HG03039 (cell line): ENCODE measurements at regions not wholly inside any gene's neighbourhood (a gene's known extent, or its start where the extent isn't known, plus 50 kb on each side); places are given as distances from the start of the nearest gene placed in this dataset.

Experiments
- ATAC-seq: cut with Tn5 transposase; IDR thresholded peaks from one replicate; pipeline ENCODE4 v1.9.1; 2021; ENCODE audit warnings: mild to moderate bottlenecking, moderate library complexity; ENCODE audit not compliant: unreplicated experiment

DNA sequence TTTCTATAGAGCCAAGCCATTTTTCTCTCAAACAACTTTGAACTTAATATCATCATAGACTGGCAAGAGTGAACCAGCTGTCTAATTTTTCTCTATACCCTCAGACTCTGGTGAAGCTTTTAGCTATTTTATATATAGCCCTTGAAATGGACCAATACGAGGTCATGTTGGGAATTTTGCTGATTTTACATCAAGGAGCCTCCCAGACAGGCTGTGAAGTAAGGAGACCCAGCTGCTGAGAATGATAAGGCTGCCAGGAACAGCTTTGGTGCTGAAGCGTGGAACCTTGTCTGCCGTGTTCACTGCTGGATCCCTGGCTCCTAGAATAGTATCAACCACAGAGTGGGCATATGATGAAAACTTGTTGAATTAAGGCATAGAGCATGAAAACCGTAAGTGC lies 326.2 kb upstream of the NAV3 start:
- ATAC-seq = no peak

DNA sequence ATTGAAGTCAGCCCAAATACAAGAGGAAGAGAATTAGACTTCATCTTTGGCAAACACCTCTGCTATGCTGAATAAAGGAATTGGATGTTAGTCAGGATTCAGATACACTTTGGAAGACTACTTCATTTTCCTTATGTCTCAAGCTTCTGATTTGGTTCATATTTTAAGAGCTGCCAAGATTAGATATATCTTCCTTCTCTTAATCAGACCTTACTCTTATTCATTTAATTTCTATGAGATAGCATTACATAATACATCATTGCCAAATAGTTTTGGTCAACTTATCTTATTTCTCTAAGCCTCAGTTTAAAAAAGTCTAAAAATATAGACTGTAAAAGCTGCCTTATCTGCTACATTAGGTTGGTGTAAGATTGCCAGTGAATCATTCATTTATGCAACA lies 330.6 kb upstream of the NAV3 start:
- ATAC-seq = no peak

DNA sequence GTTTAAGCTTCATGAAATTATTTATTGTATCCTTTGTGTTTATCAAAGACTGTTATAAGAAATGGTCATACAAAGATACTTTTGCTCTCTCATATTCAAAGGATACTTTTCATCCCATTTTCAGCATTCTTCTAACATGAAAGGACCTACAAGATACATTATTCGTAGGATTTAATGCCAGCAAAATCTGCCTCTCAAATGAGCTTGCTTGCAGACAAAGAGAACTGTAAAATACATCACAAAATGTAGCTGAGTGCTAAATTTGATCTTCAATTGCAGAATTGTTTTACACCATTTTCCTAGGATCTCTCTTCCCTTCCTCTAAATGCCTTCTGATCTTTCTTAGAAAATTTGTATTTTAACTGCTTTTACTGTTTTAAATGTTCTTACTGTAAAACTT lies 333.0 kb upstream of the NAV3 start:
- ATAC-seq = no peak

DNA sequence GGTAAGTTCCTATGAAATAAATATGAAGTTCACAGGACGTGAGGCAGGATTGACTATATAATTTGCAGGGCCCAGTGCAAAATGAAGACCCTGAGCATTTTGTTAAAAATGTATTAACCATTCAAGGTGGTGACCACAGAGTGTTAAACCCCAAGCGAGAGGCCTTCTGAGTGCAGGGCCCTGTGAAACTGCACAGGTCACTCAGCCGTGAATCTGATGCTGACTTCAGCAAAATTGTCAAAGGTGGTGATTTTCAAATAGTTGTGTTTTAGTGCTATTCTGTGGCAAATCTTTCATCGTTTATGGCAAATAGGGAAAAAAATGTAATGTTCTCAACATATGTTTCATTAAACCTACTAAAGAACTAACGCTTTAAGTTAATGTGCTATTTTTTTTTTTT lies 334.0 kb upstream of the NAV3 start:
- no peak for ATAC-seq

DNA sequence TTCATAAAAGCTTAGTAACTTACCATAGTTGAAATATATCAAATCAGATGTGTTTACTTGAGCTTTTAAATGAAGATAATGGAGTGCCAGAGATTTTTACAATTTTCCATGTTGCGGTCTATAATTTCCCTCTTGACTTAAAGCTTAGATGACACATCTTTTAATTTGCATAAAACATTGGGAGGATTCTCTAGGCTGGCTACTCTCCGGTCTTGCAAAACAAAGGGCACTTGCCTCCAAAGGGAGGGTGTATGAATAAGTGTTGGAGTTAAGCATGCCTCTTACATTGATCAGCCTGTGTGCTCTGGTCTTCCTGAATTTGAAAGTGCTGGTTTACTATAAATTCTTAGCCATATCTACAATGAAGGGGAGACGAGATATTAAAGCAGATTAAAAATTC lies 336.4 kb upstream of the NAV3 start:
- ATAC-seq = no peak

DNA sequence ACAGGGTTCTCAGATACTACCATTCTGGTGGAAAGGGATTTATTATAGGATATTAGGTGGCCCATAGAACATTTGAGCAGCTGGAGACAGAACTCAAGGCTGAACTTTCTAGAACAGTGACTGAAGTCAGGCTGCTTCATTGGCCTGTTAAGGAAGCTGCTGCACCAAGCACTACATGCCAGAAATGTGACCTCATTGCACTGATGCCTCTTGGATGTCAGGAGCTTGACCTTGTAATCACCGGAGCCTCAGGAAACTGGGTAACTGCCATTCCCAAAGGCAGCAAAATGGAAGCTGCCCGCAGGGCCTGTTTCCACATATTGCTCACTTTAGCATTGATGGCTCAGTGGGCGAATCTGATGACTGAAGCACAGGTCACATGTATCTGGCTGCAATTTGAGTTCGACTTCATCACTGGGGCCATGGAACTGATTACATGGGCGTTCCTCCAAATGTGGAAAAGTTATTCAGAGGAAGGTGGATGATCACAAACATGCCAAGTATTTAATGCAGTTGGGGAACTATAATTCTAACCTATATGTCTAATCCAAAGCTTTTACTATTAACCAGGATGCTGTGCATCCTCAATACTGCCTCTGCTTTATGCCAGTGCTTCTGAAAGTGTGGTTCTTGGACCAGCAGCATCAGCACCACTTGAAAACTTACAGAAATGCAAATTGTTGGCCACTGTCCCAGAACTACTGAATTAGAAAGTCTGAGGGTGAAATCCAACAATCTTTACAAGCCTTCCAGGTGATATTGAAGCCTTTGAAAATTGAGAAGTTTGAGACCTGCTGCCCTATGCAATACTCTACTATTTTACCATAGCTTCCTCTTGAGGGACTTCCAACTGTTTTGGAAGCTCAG lies 337.2 kb upstream of the NAV3 start:
- ATAC-seq = no peak

DNA sequence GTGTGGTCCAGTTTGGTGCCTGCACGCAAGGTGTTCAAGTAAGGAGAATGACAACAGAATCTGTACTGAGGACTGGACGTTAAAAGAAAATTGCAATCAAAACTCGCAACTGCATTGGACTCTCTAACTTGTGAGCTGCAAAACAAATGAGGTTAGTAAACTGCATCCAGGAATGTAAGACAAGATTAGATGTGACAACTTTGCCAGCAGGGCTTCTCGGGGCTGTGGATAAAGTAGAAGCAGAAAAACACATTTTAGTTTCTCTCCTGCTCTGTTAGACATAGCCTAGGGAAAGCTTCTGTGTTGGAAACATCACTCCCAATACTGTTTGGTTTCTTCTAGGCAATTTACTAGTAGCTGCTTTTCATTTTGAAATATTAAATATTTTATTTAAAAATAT lies 338.2 kb upstream of the NAV3 start:
- ATAC-seq = no peak

DNA sequence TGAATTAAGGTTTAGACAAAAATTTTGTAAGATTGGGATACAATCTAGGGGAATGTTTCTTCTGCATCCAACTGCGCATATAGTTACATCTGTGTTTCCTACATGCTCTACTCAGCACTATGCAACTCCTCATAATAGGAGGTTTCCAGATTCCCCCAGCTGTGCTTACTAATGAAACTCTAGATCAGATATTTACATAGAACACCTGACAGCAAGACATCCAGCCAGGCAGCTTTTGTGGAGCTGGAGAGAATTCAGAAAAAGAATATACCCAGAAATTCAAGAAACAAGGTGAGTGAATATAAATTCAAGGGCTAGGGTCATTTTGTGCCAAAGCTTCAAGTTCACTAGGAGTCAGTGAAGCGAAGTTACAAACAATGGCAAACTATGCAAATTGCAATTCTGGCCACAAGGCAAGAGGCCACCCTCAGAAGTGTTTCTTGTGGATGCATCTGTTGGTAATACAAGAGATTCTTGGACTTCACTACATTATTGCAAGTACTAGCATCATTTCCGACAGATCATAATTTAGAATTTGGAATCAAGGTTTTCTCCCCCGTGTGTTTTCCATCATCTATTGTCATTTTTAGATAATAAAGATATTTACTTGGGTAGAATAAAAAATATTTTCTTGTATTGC lies 341.2 kb upstream of the NAV3 start:
- ATAC-seq = no peak

DNA sequence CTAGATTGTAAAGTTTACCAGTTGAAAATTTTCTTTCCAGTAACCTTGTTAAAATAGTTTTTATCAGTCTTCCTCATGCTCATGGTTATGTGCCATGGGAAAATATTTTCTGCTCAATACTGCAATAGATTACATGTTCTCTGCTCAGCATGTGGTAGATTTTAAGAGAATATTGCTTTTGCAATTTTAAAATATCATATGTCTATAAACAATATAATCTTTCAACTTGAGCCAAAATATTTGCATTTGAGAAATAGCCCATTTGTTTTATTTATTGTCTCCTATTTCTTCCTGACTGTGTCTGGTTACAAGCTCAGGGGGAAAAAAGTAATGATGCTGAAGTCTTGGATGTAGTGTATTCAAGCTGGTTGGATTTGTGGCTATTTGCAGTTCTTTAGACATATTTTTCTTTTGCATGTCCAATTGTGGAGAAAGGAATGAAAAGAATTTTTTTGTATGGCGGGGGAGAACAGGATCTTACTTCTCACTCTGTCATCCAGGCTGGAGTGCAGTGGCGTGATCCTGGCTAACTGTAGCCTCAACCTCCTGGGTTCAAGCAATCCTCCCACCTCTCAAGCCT lies 342.6 kb upstream of the NAV3 start:
- no peak for ATAC-seq

DNA sequence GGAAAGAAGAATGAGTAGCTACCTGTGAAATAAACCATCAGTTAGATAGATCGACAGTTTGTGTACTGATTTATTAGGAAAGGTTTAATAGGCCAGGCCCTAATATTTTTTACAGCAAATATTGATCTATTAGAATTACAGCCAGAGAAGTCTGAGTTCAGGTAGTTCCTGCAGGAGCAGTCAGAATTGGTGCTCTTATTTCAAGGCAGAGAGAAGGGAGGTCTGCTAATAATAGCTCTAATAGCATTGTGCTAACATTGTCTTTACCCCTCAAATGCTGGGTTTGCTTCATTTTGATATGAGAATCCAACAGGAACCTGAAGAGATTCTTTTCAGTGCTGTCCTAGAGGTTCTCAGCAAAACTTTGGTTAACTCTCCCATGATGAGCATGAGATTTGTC lies 343.8 kb upstream of the NAV3 start:
- no peak for ATAC-seq

DNA sequence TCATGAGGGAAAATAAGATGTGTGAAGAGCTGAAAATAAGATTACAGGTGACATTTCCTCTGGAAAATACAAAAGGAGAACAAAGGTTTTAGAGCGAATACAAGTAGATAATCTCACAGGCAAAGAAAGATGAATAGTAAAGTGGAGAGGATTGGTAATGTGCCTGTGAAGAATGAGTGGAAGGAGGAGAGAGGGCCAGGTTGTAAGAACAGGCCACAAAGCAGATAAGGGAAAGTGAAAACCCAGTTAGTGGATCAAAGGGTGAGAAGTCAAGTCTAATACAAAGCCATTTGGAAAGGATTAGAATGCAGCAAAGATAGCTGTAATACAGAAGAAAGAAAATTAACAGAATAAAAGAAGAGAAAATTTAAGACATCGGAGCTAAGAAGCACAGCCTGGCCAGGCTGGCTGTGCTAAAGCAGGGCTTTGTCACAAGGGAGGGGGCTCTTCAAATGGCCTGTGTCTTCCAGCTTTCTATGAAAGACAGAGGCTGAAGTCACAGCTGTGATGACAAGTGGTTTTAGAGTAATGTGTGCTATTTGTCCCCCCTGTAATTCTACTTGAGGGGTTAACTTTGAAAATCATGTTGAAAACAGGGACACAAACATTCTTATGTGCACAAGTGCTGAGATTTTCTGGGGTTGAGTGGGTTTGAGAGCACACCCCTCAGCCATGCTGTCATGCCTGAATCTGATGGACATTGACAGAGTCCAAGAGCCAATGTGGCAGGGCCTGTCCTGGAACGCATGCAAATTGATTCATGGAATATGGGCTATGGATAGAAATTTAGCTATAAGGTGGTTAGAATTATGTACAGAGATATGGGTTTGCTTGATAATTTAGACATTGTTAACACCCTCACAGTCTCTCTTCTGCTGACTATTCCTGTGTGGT lies 344.5 kb upstream of the NAV3 start:
- ATAC-seq = no peak

DNA sequence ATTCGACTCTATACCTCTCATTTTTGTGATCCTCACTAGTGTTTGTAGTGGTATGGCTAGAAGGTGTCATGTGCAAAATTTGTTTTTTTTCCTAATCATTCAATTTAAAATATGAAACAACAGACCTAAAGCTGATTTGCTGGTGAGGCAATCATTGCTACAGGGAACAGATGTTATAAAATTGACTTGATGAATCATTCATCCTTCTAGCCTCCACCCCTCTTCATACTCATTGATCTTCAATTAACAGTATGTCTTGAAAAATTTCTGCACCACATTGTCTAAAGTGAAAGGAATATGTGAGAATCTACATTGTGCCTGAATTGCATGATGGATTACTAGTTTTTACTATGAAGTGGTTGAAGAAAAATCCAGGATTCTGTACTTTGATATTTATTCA lies 349.0 kb upstream of the NAV3 start:
- no peak for ATAC-seq

DNA sequence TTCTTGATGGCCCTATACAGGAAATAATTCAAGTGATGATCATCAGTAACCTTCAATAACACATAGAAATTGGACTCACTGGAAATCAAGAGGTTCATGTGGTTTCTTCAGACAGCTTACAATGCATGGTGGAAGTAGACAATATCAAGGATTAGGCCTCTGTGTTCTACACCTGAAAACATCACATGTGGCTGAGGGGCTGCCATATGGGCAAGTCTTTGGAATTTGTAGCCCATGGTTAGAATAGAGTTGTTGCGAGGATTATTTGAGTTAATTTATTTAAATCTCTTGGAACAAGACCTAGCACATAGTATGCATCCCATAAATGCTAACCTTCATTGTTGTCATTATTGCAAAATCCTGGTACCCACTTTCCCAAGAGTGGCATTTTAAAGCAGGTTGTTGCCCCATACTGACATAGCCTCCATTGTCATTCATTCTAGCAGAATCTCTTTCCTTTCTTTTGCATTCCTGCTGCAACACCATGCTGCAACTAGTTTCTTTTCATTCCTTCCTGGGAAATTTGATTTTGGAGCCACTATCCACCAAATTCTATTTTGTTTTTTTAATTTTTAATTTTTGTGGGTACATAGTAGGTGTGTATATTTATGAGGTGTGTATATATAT lies 352.7 kb upstream of the NAV3 start:
- ATAC-seq = no peak

DNA sequence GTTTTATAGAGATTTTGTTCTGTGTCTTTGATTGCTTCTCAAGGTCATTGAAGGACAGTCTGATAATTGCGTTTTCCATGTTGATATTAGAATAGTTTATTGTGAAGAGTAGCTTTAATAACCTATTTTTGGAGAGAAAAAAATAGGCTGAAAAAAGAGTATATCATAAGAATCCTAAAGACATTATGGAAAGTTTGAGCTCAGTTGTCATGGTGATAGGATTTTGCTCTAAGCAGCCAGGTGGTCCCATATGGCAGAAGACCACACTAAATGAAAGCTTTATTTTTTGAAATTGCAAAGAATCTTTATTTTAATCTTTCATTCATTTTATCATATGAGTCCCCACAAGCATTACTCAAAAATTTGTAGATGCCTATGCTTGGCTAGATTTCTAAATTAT lies 358.9 kb upstream of the NAV3 start:
- no peak for ATAC-seq

DNA sequence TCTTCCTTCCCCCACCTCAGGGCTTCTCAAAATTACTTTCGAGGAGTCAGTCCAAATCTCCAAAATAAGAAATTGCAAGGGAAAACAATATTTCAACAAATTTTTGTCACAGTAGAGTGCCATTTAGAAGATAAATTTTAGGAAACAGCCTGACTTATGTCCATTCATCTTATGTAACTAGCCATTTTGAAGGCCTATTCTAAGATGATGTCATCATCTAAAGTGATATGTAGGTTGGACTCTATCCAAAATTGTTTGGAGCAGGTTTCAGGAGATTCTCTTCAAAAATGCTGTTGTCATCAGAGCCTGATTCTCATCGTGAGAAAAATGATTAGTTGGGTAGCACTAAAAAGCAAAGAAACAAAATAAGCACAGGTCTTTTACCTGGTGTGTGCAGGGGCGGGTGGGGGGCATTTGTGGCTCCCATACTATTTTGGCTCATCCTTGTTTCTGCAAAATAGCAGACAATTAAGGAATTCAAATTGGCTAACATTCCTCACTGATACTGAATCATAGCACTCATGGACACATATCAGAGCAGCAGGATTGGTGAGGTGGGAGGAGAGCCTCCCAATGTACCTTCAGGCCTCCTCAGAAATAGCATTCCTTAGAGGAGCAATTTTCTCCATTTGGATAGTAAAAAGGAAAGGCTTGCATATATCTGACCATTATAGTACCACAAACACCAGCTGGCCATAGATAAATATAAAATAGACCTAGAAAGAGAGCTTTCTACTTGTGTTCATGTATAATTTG lies 360.9 kb upstream of the NAV3 start:
- no peak for ATAC-seq

DNA sequence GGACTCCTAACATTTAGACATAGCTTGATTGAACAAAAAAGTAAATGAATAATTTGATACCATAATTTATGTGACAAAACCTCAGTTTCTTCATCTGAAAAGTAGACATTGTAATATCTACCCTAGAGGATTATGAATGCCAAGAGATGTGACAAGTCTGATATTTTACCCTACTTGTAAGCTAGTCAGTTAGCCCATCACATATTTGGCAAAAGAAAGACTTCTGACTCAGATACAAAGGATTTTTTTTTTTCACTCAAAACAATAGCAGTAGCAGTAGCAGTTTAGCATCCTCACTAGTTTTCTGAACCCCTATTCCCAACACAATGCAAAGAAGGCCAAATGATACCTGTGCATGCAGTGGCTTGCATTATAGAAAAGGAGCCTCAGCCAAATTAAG lies 377.3 kb upstream of the E2F7 start:
- ATAC-seq = no peak

DNA sequence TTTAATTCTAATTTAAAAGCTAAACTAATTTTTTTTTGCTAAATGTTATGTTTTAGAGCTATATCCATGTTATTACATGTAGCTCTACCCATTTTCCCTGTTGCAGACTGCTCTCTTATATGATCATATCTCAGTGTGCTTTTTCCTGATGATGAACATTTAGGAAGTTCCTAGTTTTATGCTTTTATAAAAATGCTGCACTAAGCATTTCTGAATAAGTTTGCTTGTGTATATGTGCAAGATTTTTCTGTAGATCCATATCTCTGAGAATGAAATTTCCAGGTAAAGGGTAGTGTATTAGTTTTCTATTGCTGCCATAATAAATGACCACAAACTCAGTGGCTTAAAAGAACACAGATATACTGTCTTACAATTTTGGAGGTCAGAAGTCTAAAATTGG lies 374.4 kb upstream of the E2F7 start:
- no peak for ATAC-seq

DNA sequence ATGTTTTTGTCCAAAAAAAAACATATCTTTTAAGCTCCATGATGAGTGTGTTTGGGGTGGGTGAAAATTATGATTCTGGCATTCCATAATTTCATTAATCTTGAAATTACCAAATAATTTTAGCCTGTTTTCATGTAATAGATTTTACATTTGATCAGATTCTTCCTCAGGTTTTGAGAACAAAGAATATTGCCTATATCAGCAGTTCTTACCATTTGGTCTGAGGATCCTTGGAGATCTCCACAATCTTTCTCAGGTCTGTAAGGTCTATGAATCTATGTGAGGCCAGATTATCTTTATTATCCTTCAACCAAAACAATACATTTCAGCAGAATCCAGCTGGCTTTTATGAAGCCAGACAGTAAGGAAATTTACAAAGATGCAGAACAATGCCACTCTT lies 373.3 kb upstream of the E2F7 start:
- no peak for ATAC-seq

DNA sequence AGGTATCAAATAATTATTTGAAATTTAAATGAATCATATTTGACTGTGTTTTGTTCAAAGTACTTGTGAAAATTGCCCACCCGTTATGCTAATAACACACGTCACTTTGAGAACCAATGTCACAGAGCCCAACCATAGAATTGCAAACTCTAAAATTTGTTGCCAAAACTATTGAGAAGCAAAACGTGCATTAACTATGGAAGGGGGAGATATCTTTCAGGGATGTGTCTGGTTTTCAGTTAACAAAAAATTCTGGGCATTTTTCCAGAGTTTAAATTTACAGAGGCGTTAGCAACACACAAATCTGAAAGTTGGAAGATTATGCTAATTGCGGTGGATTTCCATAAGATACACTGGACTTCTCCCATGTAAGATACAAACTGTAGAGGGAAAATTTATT lies 371.8 kb upstream of the E2F7 start:
- ATAC-seq = no peak

DNA sequence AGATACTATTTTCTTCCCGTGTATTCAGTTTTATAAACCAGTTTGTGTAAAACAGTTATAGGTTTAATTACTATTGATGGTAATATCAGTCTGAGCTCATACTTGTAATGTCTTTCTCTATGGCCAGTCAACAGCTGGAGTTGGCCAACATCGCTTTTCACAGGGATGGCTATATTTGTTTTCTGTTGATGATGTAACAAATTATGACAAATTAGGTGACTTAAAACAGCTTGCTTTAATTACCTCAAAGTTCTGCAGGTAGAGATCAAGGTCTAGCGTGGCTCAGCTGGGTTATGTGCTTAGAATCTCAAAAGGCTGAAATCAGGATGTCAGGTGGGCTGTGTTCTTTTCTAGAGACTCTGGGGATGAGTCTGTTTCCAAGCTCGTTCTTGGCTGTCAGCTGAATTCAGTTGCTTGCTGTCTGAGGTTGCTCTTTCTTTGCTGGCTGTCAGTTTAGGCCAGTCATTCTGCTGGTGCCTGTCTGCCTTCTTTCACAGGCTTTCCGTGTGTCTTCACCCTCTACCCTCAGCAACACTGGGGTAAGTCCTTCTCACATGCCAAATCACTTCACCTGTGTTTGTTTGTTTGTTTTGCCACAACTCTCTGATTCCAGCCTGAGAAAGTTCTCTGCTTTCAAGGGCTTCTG lies 370.2 kb upstream of the E2F7 start:
- ATAC-seq = no peak
